ENCODE measurements at regions not wholly inside any gene's neighbourhood (a gene's known extent, or its start where the extent isn't known, plus 50 kb on each side); places are given as distances from the start of the nearest gene placed in this dataset.
"Not testable (repeated sequence)": the region's sequence is repeated elsewhere in the genome, so short reads cannot be mapped to it uniquely, and the experiment has no call there.

DNA sequence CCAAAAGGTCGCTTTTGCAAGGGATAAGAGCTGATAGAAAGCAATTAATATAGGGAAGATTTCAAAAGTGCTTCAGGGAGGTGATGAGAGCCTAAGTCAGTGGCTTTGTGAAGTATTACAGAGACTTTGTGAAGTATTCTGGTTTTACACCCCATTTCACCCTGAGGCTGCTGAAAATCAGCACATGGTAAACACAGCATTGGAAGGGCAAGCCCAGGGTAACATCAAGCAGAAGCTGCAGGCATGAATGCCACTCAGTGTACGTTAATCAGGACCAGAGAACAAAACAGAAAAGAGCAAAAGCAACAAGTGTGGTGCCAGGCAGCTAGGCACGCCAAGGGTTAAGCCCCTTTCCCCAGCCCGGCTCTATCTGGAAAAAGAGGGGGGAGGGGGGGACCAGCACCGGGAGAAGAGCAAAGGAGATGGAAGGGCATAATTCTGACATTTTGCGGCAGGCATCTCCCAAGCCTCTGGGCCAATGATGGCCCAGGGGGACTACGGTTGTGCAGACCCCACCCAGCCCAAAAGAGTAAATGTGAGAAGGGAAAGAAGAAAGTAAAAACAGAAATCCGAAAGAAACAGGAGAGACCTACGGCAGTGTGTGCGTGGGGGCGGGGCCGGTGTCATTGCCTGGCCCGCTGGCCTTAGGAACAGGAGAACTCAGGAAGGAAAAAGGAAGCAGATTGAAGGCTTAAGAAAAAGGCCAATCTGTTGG lies 58.9 kb downstream of the DHRS2 start:
- DNase-seq = no peak

DNA sequence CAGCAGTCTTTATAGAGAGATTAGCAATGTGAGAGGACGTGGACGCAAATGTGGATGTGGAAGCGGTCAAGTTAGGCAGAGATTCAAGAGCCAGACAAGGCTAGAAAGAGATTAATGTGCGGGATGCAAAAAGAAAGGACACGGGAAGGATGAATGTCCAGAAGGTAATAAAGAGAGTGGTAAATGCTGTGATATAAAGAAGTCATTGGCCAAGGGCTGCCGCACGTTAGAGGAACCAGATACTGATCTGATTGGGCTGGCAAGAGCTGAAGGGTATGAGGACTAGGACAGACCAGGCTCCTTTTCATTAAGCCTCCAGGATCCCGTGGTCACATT lies 59.5 kb downstream of the DHRS2 start:
- DNase-seq = no peak

DNA sequence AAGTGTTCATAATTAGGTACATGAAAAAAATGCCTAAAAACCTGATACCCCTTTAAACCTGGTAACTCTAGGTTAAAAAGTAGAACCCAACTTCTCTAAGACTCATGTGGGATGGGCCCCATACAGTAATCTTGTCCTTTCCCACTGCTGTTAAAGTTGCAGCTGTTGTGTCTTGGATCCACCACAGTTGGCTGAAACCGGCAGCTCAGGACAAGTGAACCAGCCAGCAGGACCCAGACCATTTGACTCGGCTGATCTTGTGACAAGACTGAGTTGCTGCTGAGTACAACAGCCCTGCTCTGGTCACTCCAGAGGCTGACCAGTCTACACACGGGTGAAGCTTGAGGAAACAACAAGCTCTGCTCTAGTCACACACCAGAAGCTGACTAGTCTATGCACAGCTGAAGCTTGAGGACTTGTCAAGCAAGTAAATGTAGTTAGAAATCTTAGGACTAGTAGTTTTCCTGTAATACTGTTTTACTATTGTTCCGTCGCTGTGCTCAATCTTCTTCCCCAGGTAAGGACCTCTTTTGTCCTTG lies 60.6 kb downstream of the DHRS2 start:
- DNase-seq = no peak

DNA sequence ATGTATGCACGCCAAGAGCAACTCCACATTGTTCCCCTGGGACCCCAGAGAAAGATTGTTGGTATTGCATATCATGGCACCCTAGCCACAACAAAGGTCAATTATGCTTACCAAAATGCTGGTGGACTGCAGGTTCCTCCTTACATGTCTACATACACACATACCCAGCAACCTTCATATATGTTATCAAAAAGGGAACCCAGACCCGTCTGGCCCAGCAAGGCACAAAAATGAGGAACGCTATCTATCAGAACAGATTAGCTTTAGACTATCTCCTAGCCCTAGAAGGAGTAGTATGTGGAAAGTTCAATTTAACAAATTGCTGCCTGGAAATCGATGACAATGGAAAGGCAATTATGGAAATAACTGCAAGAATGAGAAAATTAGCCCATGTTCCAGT lies 61.5 kb downstream of the DHRS2 start:
- no peak for DNase-seq

DNA sequence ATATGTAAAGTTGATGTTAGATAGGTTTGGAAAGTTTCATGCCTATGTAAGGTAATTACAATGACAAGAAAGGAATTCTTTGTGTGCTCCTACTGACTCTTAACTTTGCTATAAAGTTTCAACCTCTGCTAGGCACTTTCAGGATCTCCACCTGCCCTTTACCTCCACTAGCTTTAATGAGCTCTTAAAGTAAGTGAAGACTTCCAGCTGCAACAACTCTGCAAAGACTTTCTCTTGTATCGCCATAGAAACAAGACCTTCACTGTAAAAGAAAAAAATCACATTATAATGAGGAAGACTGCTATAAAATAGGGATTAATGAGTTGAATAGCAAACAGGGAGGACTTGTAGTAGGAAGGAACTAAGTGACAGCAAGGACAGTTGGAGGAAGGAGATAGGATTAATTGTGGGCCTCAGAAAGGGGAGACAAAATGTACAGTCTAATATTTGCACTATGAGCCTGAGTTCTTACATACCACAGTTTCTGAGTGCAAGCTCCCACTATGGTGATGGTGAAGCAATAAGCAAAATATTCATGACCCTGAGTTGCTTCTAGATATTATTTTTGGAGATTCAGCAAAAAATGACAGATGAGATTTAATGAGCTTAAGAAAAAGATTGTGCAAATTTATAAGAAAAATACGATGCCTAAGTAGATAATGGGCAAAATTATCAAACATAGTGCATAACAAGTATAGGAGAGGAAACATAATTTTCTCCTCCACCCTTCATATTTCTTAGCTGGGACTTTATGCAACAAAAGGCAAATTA lies 66.7 kb downstream of the DHRS2 start:
- no peak for DNase-seq

DNA sequence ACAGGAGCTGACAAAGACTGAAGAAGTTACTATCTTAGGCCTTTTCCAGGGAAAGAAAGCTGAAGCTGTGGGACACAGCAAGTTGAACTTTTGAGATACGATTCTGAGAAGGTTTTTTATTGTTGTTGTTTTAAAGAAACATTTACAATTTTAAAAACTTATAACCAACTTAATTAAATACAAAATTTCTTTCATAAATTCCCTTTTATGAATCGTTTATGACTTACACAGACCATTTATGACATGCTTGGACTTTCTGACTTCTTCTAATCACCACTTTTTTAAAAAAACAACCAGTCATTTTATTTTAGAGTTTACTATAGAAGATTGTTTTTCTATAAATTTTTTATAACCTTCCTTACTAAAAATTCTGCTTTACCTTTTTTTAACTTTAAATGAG lies 68.7 kb downstream of the DHRS2 start:
- no peak for DNase-seq

DNA sequence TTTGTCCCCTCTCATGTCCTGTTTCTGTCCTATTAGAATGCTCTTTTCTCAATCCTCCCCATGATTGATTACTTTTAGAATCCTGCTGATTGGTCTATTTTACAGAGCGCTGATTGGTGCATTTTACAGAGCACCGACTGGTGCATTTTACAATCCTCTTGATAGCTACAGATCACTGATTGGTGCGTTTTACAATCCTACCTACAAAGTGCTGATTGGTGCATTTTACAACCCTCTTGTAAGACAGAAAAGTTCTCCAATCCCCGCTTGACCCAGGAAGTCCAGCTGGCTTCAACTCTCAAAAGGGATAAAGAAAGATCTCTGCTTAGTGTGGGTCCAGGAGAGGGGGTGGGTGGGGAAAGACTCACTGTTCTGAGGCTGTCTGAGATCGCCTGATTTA lies 71.3 kb downstream of the DHRS2 start:
- DNase-seq = no peak

DNA sequence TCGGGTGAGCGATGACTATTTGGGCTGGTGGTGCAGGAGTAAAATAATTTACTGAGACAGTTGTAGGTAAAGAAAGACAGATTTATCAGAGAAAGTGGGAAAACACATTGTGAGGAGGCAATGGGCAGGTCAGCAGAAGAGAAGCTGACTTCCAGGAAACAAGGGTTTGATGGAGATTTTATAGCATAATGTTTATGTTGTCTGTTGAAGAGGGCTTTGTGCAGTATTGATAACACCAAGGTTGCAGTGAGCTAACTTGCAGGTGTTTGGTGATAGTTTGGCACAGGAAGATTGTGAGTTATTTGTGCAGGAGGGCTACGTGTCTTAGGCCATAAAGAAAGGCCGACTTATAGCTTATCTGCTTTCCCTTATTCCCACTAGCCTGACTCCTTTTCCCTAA lies 72.2 kb downstream of the DHRS2 start:
- DNase-seq = no peak

DNA sequence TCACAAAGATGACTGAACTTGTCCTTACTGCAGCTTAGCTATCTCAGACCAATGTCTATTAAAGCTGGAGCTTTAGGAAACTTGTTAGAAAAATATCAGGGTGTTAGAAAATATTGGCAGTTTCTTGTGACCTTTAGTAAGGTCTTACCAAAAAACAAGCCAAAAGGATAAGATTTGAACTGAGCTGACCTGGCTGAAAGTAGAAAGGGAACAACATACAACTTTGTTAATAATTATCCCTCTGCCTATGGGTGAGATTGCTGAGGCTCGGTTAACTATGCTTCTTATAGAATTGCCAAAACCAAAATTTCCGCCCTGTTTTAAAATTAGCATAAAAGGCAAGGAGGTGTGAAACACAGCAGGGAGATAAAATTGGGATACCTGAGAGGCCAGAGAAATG lies 73.8 kb downstream of the DHRS2 start:
- DNase-seq = no peak

DNA sequence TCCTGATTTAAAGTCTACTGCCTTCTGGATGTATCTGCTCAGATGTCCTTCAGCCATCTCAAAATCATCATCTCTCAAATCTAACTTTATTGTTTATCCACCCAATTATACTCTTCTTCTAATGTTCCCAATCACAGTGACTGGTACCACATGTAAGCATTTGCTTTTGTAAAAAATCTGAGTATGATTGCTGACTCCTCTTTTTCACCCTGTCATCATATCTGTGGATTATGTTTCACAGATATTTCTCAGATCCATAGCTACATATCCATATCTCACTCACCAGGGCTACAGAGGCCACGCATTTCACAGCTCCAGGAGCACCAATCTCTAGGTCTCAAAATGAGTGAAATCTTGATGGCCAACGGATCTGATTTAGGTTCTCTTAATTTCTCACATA lies 76.1 kb downstream of the DHRS2 start:
- DNase-seq = no peak

DNA sequence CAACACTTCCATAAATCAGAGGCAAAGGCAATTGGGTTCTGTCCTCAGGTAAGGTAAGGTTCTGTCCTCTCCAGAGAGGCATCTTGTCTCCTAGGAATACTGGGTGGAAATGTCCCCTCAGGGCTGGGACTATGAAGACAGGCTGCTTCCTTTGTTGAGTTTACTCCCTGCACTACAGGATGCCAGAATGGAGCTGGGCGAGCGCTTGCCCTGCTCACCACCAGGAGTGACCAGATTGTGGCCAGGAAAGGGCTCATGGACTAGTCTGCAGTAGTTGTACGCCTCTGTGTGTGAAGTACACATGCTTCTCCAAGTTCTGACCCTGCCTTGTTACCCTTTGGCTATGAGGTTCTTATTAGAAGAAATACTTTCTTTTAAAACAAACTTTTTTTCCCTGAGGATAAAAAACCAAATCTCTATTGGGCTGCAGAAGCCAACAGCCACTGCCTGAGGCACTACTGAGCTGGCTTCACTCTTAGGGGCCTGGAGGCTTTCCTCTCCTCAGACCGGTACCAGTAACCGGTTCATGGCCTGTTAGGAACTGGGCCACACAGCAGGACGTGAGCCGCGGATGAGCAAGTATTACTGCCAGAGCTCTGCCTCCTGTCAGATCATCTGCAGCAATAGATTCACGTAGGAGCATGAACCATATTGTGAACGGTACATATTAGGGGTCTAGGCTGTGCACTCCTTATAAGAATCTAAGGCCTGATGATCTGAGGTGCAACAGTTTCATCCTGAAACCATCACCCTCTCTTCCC lies 83.2 kb downstream of the DHRS2 start:
- DNase-seq = no peak

DNA sequence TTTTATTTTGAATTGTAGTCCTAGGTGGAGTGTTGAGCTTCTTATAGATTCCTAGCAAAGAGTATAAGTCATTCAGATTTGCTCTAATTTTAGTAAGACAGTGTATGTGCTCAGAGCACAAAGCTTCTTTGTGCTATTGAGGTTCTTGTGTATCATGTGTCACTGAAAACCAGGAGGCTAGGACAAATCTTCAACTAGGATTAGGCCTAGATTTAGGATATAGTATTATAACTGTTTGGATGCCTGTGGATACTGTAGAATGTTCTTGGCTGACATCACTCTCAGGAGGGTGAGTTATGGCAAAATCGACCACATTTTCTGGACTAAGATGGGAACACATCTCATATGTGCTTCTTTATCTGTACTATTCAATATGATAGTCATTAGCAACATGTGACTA lies 86.5 kb downstream of the DHRS2 start:
- DNase-seq = no peak

DNA sequence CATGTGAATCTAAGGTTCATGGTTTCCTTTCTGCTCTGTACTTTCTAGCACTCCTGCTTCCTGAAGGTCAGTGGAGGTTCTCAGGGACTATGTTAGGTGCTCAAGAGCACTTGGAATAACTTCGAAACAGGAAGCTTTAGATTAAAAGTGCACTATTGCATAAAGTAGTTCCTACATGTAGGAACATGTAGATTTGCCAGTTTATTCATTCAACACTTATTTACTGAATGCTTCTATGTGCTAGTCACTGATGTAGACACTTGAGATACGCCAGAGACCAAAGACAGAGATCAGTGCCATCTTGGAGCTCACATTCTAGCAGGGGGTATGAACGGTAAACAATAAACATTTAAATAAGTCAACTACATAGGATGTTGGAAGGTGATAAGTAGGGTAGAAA lies 87.7 kb downstream of the DHRS2 start:
- DNase-seq = no peak

DNA sequence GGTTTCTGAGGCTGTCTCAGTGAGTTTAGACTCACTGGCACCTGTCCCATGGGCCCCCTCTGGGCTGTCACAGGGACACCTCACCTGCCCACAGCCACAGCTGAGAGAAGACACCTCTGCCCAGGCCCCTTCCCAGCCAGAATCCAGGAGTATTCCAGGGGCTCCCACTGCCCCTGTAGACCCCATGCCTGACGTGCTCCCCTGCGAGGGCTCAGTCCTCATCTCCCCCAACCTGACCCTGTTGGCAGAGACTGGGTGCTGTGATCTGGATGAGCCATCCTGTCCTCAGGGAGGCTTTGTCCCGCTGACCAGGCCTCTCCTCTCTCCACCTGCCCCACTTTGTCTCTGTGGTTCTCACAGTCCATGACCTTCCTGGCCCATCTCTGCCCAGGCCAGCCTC lies 89.4 kb downstream of the DHRS2 start:
- DNase-seq = no peak

DNA sequence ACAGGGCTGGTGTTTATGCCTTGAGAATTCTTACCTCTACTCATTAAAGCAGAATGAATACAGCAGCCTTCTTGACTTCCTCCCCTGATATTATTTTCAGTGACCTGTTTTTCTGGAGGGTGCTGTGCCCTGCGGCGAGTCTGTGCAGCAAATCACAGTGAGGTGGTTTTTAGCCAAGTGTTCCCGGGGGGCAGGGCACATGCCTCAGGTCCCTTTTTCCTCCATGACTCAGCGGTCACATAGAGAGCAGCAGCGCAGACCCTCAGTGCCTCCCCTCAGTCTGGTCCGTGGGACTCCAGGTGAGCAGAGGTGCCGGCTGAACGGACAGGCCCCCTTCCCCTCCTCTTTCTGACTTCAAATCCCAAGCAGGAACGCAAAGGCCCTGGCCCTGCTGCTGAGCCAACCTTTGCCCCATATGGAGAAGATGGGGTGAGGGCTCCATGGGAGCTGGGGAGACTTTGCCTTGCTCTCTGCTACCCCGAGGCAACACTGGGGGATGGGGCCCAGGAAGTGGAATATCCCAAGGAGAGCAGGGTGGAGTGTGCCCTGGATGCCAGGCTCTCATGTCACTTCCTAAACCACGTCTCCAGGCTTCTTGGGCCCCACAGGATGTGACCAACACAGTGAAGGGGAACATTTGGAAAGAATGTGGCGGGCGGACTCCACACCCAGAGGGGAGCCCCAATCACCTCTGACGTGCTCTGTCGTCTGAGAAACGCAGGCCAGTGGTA lies 90.0 kb downstream of the DHRS2 start:
- DNase-seq = no peak

DNA sequence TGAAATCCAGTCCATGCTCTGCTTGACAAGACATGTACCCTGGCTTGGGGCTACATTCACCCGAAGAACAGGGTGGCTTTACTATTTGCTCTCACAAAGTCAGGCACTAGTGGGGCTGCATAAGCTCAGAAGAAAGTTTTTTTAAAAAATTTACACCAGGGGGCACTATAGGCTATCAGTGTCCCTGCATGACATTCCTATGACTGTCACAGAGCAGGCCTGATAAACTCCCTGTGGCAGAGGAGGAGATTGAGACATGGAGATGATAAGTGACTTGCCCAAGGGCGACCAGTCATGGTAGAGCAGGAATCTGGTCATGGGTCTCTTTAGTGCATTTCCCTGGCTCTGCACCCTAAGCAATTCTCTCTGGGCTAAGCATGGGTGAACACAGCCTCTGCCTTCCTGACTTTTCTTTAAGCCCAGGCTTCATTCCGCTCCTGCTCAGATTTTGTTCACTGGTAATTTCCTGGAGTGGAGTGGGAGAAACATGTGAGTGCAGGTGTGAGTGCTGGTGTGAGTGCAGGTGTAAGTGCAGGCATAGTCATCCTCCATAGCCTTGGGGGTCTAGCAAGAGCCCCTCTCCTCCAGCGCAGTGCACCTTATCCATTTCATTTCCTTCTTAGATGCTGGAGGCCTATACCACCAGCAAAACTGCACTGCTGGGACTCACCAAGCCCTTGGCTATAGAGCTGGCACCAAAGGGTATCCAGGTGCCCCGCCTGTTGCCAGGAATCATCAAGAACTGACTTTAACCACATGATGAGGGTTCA lies 91.6 kb downstream of the DHRS2 start:
- DNase-seq = peak; percentile 44

DNA sequence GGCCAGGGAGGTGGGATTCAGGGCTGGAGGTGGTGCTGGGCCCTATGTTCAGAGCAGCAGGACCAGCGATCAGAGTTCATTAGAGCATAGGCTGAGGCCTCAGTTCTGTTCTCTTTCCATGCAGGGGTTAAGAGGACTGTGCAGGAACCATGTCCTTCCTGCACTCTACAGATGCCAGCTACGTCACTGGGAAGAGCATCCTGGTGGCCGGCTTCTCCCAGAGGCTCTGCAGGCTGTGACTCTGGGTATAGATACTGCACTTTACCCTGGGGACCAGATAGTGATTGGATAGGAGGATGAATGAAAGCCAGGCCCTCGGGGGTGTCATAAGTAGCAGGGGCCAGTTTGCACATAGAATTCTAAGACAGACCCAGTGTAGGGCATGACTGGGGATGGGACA lies 92.6 kb downstream of the DHRS2 start:
- DNase-seq = no peak

DNA sequence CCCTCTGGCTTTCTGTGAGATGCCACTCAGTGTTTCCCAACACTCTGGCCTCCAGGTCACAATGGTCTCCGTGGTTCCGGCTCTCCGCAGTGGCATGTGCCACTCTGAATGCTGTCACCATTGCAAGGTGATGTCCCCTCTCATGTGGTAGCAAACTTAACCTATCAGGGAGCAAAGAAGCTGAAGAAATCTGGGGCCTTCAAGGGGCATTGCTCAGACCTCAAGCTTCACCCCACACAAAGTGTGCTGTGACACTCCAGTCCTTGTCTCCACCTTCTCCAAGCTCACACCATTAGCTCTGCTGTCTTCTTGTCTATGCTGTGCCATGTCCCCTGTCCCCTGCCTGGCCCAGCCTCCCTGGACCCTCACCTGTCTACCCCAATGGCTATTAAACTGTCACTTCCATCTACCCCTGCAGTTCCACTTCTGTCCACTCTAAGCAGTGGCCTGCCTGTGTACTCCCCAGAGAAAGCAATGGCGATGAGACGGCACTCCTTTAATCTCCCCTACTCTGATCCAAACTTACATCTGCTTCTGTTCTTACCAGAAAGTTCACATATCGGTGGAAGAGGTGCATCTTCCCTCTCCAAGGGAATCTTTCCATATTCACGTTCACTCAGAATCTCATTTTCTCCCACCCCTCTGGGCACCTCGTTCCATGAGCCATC lies 93.7 kb downstream of the DHRS2 start:
- DNase-seq = no peak

DNA sequence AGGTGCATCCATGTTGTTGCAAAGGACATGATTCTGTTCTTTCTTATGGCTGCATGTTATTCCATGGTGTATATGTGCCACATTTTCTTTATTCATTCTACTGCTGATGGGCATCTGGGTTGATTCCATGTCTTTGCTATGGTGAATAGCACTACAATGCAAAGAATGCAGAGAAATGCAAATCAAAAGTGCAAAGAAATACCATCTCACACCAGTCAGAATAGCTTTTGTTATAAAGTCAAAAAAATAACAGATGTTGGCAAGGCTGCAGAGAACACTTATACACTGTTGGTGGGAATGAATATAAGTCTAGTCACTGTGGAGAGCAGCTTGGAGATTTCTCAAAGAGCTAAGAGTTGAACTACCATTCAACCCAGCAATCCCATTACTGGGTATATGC lies 99.2 kb downstream of the DHRS2 start:
- DNase-seq = no peak

DNA sequence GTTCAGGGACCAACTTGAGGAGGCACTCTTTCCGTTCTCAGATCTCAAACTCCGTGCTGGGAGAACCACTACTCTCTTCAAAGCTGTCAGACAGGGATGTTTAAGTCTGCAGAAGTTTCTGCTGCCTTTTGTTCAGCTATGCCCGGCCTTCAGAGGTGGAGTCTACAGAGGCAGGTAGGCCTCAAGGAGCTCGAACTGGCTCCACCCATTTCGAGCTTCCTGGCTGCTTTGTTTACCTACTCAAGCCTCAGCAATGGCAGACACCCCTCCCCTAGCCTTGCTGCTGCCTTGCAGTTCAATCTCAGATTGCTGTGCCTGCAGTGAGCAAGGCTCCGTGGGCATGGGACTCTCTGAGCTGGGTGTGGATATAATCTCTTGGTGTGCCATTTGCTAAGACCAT lies 108.2 kb downstream of the DHRS2 start:
- not testable (repeated sequence) for DNase-seq

DNA sequence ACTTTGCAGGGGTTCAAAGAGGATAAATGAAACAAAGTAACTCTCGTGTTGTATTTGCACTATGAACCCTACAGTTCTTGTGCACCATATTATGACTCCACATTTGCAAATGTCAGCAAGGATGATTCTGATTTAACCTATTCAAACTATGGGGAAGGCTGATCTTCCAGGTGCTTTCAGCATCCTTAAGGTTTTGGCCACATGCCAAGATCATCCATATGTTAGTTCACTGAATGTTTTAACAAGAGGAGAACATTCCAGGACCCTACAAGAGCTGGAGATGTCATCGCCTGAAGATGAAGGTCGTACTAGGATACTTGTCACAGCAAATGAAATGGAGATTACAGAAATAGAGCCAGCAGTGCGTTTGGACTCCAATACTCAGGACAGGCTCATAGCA lies 114.2 kb downstream of the DHRS2 start:
- DNase-seq = no peak

DNA sequence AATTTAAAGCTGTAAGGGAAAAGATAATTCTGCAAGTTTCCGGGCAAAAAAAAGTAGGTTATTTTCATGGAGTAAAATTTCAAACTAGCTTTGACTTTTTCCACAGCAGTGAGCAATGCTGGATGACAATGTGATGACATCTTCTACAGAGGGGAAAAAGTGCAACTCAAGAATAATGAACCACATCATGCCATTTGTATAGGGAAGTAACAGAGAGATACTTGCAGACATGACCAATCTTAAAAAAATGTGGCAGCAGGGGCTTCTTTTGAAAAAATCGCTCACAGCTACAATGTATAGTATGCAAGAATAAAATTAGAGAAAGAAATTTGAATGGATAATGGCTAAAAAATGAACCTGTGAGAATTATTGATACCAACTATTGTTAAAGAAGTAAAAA lies 115.5 kb downstream of the DHRS2 start:
- no peak for DNase-seq

Measured in activated CD4-positive, alpha-beta T cell treated with anti-CD3 and anti-CD28 coated beads, Interleukin-2, Interleukin-6, amounts not matched to agents 100 ng/mL and 50 ng/mL, durations not matched to agents 16 hours and 8 hours (primary cell).